ENCODE measurements at regions not wholly inside any gene's neighbourhood (a gene's known extent, or its start where the extent isn't known, plus 50 kb on each side); places are given as distances from the start of the nearest gene placed in this dataset.

- TF ChIP-seq, protein P1, sequence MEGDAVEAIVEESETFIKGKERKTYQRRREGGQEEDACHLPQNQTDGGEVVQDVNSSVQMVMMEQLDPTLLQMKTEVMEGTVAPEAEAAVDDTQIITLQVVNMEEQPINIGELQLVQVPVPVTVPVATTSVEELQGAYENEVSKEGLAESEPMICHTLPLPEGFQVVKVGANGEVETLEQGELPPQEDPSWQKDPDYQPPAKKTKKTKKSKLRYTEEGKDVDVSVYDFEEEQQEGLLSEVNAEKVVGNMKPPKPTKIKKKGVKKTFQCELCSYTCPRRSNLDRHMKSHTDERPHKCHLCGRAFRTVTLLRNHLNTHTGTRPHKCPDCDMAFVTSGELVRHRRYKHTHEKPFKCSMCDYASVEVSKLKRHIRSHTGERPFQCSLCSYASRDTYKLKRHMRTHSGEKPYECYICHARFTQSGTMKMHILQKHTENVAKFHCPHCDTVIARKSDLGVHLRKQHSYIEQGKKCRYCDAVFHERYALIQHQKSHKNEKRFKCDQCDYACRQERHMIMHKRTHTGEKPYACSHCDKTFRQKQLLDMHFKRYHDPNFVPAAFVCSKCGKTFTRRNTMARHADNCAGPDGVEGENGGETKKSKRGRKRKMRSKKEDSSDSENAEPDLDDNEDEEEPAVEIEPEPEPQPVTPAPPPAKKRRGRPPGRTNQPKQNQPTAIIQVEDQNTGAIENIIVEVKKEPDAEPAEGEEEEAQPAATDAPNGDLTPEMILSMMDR (conservative IDR thresholded peaks at IDR 0.05; ENCODE audit: low read depth, low read length): no peak
- H3K4me3 ChIP-seq (ENCODE audit: low read depth, low read length): no peak overlapping the region
- no peak for DNase-seq (ENCODE audit: low read depth)
Measured at GRCh38 chr14:49425921-49426320, 160.3 kb downstream of the RPS29 start.

- TF ChIP-seq, protein P1 (conservative IDR thresholded peaks at IDR 0.05; ENCODE audit: low read depth, low read length): no peak
- H3K4me3 ChIP-seq (ENCODE audit: low read depth, low read length): no peak overlapping the region
- DNase-seq (ENCODE audit: low read depth): no peak
Measured at GRCh38 chr14:49424436-49425331, 161.5 kb downstream of the RPS29 start.

GRCh38 chr14:49420201-49420600 lies 166.0 kb downstream of the RPS29 start:
- H3K4me3 ChIP-seq (ENCODE audit: low read depth, low read length): no peak overlapping the region
- DNase-seq (ENCODE audit: low read depth): no peak
- TF ChIP-seq, protein P1 (conservative IDR thresholded peaks at IDR 0.05; ENCODE audit: low read depth, low read length): no peak

GRCh38 chr14:49418789-49419188 lies 167.4 kb downstream of the RPS29 start:
- H3K4me3 ChIP-seq (ENCODE audit: low read depth, low read length): no peak overlapping the region
- no peak for DNase-seq (ENCODE audit: low read depth)
- TF ChIP-seq, protein P1 (conservative IDR thresholded peaks at IDR 0.05; ENCODE audit: low read depth, low read length): no peak

DNA sequence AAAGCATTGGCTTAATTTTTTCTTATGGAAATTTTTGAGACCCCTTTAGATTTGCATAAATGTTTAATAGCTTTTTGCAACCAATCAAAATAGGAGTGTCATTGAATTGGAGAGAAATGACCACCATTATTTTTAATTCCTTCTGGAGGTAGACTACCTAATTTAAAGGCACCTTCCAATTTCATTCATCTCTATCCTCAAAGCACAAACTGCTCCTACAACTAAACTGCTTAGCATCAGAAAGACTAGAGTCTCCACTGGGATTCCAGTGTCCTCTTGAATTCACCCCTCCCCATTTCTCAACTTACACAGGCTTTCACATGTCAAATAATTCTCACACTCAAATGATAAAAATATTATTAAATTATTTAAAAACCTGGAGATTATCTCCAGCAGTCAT lies 168.4 kb downstream of the RPS29 start:
- TF ChIP-seq, protein P1 (conservative IDR thresholded peaks at IDR 0.05; ENCODE audit: low read depth, low read length): no peak
- DNase-seq (ENCODE audit: low read depth): no peak
- no peak overlapping the region for H3K4me3 ChIP-seq (ENCODE audit: low read depth, low read length)

- DNase-seq (ENCODE audit: low read depth): no peak
- TF ChIP-seq, protein P1 (conservative IDR thresholded peaks at IDR 0.05; ENCODE audit: low read depth, low read length): no peak
- H3K4me3 ChIP-seq (ENCODE audit: low read depth, low read length): no peak overlapping the region
Measured at GRCh38 chr14:49408187-49408933, 177.8 kb downstream of the RPS29 start.
